Right lobe of liver (tissue), 6 donors: ENCODE measurements at regions not wholly inside any gene's neighbourhood (a gene's known extent, or its start where the extent isn't known, plus 50 kb on each side); places are given as distances from the start of the nearest gene placed in this dataset.

Source experiments
- ATAC-seq, 4 donors: fragments of 200-7000 bp; cut with Tn5 transposase; one replicate each; pipeline ENCODE4 v1.9.1; 2020; ENCODE audit warnings: mild to moderate bottlenecking in 4 of 4, moderate library complexity in 4 of 4
- DNase-seq, 3 donors: peaks; one replicate each; pipeline ENCODE4 v3.0.0-alpha.2; 2020
- H3K27ac ChIP-seq, 3 donors: fragments of 200-600 bp; one replicate each; pipeline ENCODE4 v1.8.0; 2022
- H3K27me3 ChIP-seq, 2 donors: fragments of 200-600 bp; one replicate each; pipeline ENCODE4 v1.8.0; 2022
- H3K36me3 ChIP-seq, 4 donors: fragments of 200-600 bp; sonication (generic) in 1 of 4; one replicate each; pipeline versions ENCODE4 v1.5.1 to v1.8.0; 2017 to 2022; ENCODE audit warnings: control low read depth in 1 of 4
- H3K4me1 ChIP-seq, 4 donors: fragments of 200-600 bp; sonication (generic) in 1 of 4; one replicate each; pipeline versions ENCODE4 v1.5.1 to v1.8.0; 2017 to 2022; ENCODE audit warnings: control low read depth in 1 of 4
- H3K4me3 ChIP-seq, 3 donors: fragments of 200-600 bp; one replicate each; pipeline ENCODE4 v1.8.0; 2022
- H3K9me3 ChIP-seq, 4 donors: fragments of 200-600 bp; sonication (generic) in 1 of 4; one replicate each; pipeline versions ENCODE4 v1.5.1 to v1.8.0; 2017 to 2022; ENCODE audit warnings: control low read depth in 1 of 4
- POLR2A ChIP-seq: fragments of 450-650 bp; IDR thresholded peaks from one replicate; pipeline ENCODE4 v1.6.1; 2017; ENCODE audit warnings: antibody characterized with exemption, mild to moderate bottlenecking
- WGBS: methylation state at CpG from one replicate; pipeline ENCODE4 v1.1.6; 2018; ENCODE audit warnings: low coverage, low lambda C conversion rate; ENCODE audit not compliant: insufficient coverage; ENCODE audit errors: missing lambda C conversion rate; 5-methylcytosine and 5-hydroxymethylcytosine counted together
- intact Hi-C, 2 donors: fragments of 100-400 bp; cut with DNase I; formaldehyde crosslinking; loops; one replicate each; pipeline versions ENCODE4 v1.11.2 to v1.14.1; 2022
- TF ChIP-seq, protein P1 (sequence below), 4 donors: fragments of 200-600 bp in 3 of 4; fragments of 450-650 bp in 1 of 4; IDR thresholded peaks; one replicate each; pipeline versions ENCODE4 v1.5.1 to v1.8.0; 2016 to 2022; ENCODE audit warnings: antibody characterized with exemption in 4 of 4, mild to moderate bottlenecking in 2 of 4
- donor health status: DM: no; HTN: yes; CAD: no.
- donor health status: DM: no; HTN: no; CAD: no.
- donor health status: DM: no; HTN: no; CAD: no.
- donor health status: DM: no; HTN: yes; CAD: no.
- donor health status: DM: no; HTN: yes; CAD: no.

DNA sequence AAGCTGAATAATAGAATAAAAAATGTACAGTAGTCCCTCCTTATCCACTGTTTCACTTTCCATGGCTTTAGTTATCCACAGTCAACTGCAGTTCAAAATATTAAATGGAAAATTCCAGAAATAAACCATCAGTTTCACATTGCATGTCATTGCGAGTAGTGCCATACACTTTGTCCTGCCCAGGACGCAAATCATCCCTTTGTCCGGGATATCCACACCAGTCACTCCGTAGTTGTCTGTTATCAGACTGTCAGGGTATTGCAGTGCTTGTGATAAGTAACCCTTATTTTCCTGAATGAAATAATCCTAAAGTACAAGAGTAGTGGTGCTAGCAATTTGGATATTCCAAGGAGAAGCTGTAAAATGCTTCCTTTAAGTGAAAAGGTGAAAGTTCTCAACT, 271.3 kb downstream of the DKK2 start:
- 47% methylated on average over 4 of the region's 4 CpGs for WGBS
- no peaks in the 10 kb centered on the region for H3K27me3 ChIP-seq
- no peaks in the 10 kb centered on the region for H3K9me3 ChIP-seq
- DNase-seq (no peak), ATAC-seq (no peak)
- intact Hi-C loops: no loop called here
- H3K4me3 ChIP-seq: no peak overlapping the region
- H3K36me3 ChIP-seq: no peaks in the 10 kb centered on the region
- TF ChIP-seq, protein P1, sequence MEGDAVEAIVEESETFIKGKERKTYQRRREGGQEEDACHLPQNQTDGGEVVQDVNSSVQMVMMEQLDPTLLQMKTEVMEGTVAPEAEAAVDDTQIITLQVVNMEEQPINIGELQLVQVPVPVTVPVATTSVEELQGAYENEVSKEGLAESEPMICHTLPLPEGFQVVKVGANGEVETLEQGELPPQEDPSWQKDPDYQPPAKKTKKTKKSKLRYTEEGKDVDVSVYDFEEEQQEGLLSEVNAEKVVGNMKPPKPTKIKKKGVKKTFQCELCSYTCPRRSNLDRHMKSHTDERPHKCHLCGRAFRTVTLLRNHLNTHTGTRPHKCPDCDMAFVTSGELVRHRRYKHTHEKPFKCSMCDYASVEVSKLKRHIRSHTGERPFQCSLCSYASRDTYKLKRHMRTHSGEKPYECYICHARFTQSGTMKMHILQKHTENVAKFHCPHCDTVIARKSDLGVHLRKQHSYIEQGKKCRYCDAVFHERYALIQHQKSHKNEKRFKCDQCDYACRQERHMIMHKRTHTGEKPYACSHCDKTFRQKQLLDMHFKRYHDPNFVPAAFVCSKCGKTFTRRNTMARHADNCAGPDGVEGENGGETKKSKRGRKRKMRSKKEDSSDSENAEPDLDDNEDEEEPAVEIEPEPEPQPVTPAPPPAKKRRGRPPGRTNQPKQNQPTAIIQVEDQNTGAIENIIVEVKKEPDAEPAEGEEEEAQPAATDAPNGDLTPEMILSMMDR (IDR thresholded peaks at IDR 0.05): no peak
- no peak for TF ChIP-seq POLR2A
- no peaks in the 10 kb centered on the region for H3K4me1 ChIP-seq
- no peak overlapping the region for H3K27ac ChIP-seq

DNA sequence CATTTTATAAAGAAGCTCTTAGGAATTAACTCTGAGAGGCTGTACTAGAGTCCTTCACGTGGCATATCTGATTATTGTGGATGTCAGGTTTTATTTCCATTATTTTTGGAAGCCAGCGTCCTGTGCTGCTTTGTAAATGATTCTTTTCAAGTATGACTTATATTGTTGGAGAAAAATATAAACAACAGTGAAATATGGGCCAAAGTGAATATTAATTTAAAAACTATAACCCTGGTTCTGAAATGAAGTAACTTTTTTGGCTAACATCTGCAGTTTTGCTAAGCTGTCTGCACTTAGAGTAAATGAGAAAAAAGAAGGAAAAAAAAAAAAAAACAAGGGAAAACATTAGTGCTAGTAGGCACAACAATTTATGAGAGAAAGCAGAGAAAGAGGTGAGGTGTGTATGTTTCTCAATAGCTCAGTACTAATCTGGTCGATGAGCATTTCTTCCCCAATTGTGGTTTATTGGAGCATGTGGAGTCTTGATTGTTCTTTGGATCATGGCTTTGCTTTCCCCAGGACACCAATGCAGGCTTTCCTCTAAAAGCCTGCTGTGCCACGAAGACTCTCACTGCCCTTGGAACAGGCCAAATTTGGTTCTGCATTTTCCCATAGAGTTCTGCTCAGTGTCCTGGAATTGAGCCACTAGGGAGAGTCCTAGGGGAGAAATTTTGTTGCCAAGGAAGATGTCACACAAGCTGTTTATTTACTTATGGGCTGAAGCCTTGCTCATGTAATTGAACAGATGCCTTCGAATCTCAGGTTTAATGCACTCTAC, 273.3 kb downstream of the DKK2 start:
- no peaks in the 10 kb centered on the region for H3K9me3 ChIP-seq
- ATAC-seq (no peak), DNase-seq (no peak)
- no peak for TF ChIP-seq POLR2A
- TF ChIP-seq, protein P1 (IDR thresholded peaks at IDR 0.05): no peak
- 45% methylated on average over 4 of the region's 5 CpGs for WGBS
- no peaks in the 10 kb centered on the region for H3K27me3 ChIP-seq
- no peak overlapping the region for H3K27ac ChIP-seq
- intact Hi-C loops: no loop called here
- no peaks in the 10 kb centered on the region for H3K4me1 ChIP-seq
- no peaks in the 10 kb centered on the region for H3K36me3 ChIP-seq
- no peak overlapping the region for H3K4me3 ChIP-seq

DNA sequence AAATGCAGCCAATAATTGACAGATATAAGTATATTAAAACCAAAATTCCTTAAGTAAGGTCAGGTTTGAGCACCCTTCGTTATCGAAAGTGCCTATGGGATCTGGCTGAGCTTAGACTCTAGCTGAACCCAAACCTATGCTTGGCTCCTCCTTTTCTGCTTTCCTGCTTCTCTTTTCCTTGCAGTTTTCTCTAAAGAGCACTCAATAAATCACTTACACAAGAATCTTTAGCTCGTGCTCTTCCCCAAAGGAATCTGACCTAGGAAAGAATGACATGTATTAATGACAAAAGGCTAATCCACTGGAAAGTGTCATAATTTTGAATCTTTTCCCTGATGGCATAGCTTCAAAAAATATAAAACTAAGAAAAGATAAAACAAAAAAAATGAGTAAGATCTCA, 282.7 kb downstream of the DKK2 start:
- Histone ChIP-seq H3K9me3 (no peaks in the 10 kb centered on the region), H3K4me3 (no peak overlapping the region), H3K27ac (no peak overlapping the region), H3K4me1 (no peaks in the 10 kb centered on the region), H3K27me3 (no peaks in the 10 kb centered on the region), H3K36me3 (no peaks in the 10 kb centered on the region)
- DNase-seq (no peak), ATAC-seq (no peak)
- WGBS: 22% methylated on average over 3 of the region's 3 CpGs
- intact Hi-C loops: no loop called here
- no peak for TF ChIP-seq POLR2A
- TF ChIP-seq, protein P1 (IDR thresholded peaks at IDR 0.05): no peak

DNA sequence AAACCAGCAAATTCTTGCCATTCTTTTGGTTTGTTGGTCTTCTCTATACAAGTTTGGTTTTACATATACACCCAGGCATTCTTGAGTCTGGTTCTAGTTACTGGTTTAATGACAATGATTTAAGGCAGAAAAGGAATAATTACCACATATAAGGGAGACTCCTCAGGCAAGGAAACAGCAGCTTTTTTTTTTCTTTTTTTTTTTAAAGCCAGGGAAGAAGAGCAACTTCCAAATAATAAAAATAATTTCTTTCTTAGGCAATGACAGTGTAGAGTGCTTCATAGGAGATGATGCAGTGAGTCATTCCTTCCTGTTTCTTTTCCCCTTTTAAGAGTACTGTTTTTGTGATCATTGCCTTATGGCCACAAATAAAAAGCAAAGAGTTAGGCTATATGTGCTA, 289.7 kb downstream of the DKK2 start:
- TF ChIP-seq, protein P1 (IDR thresholded peaks at IDR 0.05): no peak
- no peak for TF ChIP-seq POLR2A
- ATAC-seq (no peak), DNase-seq (no peak)
- H3K9me3 ChIP-seq: no peaks in the 10 kb centered on the region
- H3K4me3 ChIP-seq: no peak overlapping the region
- no peaks in the 10 kb centered on the region for H3K36me3 ChIP-seq
- intact Hi-C loops: no loop called here
- H3K27ac ChIP-seq: no peak overlapping the region
- H3K27me3 ChIP-seq: no peaks in the 10 kb centered on the region
- no peaks in the 10 kb centered on the region for H3K4me1 ChIP-seq

DNA sequence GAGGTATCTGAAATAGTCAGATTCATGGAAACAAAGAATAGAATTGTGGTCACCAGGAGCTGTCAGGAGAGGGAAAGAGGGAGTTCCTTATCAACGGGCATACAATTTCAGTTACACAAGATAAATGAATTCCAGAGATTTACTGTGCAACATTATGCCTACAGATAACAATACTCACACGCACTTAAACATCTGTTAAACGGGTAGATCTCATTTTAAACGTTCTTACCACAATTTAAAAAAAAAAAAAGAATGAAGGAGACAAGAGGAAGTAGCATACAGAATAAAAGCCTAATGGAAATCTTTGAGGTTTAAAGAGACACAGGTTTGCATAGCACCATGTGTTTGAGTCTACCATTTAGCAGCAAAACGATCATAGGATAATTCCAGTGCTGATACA, 298.0 kb downstream of the DKK2 start:
- DNase-seq: no peak
- H3K27ac ChIP-seq: no peak overlapping the region
- H3K4me1 ChIP-seq: no peaks in the 10 kb centered on the region
- intact Hi-C loops: no loop called here
- no peaks in the 10 kb centered on the region for H3K27me3 ChIP-seq
- ATAC-seq: no peak
- no peak for TF ChIP-seq POLR2A
- TF ChIP-seq, protein P1 (IDR thresholded peaks at IDR 0.05): no peak
- H3K4me3 ChIP-seq: no peak overlapping the region
- WGBS: 38% methylated on average over 5 of the region's 5 CpGs
- no peaks in the 10 kb centered on the region for H3K9me3 ChIP-seq
- no peaks in the 10 kb centered on the region for H3K36me3 ChIP-seq
